ENCODE measurements at regions not wholly inside any gene's neighbourhood (a gene's known extent, or its start where the extent isn't known, plus 50 kb on each side); places are given as distances from the start of the nearest gene placed in this dataset.

- in situ Hi-C loops (cut with HindIII; ENCODE audit: low sequenced_read_pairs) = no loop called here
- DNase-seq (ENCODE audit: low spot score) = no peak
Observed at GRCh38 chr9:126017758-126018157, 270.6 kb downstream of the PBX3 start.

- in situ Hi-C loops (cut with HindIII; ENCODE audit: low sequenced_read_pairs) = no loop called here
- no peak for DNase-seq (ENCODE audit: low spot score)
Observed at GRCh38 chr9:126020836-126021235, 273.7 kb downstream of the PBX3 start.

- in situ Hi-C loops (cut with HindIII; ENCODE audit: low sequenced_read_pairs) = no loop called here
- no peak for DNase-seq (ENCODE audit: low spot score)
Observed at GRCh38 chr9:126023962-126024361, 276.8 kb downstream of the PBX3 start.

- in situ Hi-C loops (cut with HindIII; ENCODE audit: low sequenced_read_pairs) = no loop called here
- DNase-seq (ENCODE audit: low spot score) = no peak
Observed at GRCh38 chr9:126024581-126025230, 277.5 kb downstream of the PBX3 start.

- in situ Hi-C loops (cut with HindIII; ENCODE audit: low sequenced_read_pairs) = no loop called here
- no peak for DNase-seq (ENCODE audit: low spot score)
Observed at GRCh38 chr9:126025991-126026390, 278.8 kb downstream of the PBX3 start.

GRCh38 chr9:126027566-126027965 is 280.4 kb downstream of the PBX3 start:
- in situ Hi-C loops (cut with HindIII; ENCODE audit: low sequenced_read_pairs) = no loop called here
- no peak for DNase-seq (ENCODE audit: low spot score)

GRCh38 chr9:126028746-126029145 is 281.6 kb downstream of the PBX3 start:
- no peak for DNase-seq (ENCODE audit: low spot score)
- in situ Hi-C loops (cut with HindIII; ENCODE audit: low sequenced_read_pairs) = no loop called here

- no peak for DNase-seq (ENCODE audit: low spot score)
- in situ Hi-C loops (cut with HindIII; ENCODE audit: low sequenced_read_pairs) = no loop called here
Observed at GRCh38 chr9:126030716-126031115, 283.5 kb downstream of the PBX3 start.

GRCh38 chr9:126031116-126031515 is 283.9 kb downstream of the PBX3 start:
- in situ Hi-C loops (cut with HindIII; ENCODE audit: low sequenced_read_pairs) = no loop called here
- DNase-seq (ENCODE audit: low spot score) = no peak

GRCh38 chr9:126032135-126032534 is 285.0 kb downstream of the PBX3 start:
- in situ Hi-C loops (cut with HindIII; ENCODE audit: low sequenced_read_pairs) = no loop called here

GRCh38 chr9:126033318-126033717 is 286.1 kb downstream of the PBX3 start:
- DNase-seq (ENCODE audit: low spot score) = no peak
- in situ Hi-C loops (cut with HindIII; ENCODE audit: low sequenced_read_pairs) = no loop called here

More at GRCh38 chr9:126032135-126032534, 285.0 kb downstream of the PBX3 start:
- no peak for DNase-seq (ENCODE audit: low spot score)

GRCh38 chr9:126033956-126034355 is 286.8 kb downstream of the PBX3 start:
- DNase-seq (ENCODE audit: low spot score) = no peak

GRCh38 chr9:126036881-126037291 is 289.7 kb downstream of the PBX3 start:
- in situ Hi-C loops (cut with HindIII; ENCODE audit: low sequenced_read_pairs) = no loop called here
- no peak for DNase-seq (ENCODE audit: low spot score)

More at GRCh38 chr9:126033956-126034355, 286.8 kb downstream of the PBX3 start:
- in situ Hi-C loops (cut with HindIII; ENCODE audit: low sequenced_read_pairs) = no loop called here

GRCh38 chr9:126038790-126039189 is 287.8 kb upstream of the MVB12B start:
- in situ Hi-C loops (cut with HindIII; ENCODE audit: low sequenced_read_pairs) = no loop called here

GRCh38 chr9:126043681-126044080 is 282.9 kb upstream of the MVB12B start:
- DNase-seq (ENCODE audit: low spot score) = no peak
- in situ Hi-C loops (cut with HindIII; ENCODE audit: low sequenced_read_pairs) = no loop called here

More at GRCh38 chr9:126038790-126039189, 287.8 kb upstream of the MVB12B start:
- no peak for DNase-seq (ENCODE audit: low spot score)

- in situ Hi-C loops (cut with HindIII; ENCODE audit: low sequenced_read_pairs) = no loop called here
- no peak for DNase-seq (ENCODE audit: low spot score)
Observed at GRCh38 chr9:126049088-126049487, 277.5 kb upstream of the MVB12B start.

- in situ Hi-C loops (cut with HindIII; ENCODE audit: low sequenced_read_pairs) = no loop called here
- DNase-seq (ENCODE audit: low spot score) = no peak
Observed at GRCh38 chr9:126049896-126050604, 276.6 kb upstream of the MVB12B start.

- in situ Hi-C loops (cut with HindIII; ENCODE audit: low sequenced_read_pairs) = no loop called here
- DNase-seq (ENCODE audit: low spot score) = no peak
Observed at GRCh38 chr9:126050605-126050990, 276.0 kb upstream of the MVB12B start.

- in situ Hi-C loops (cut with HindIII; ENCODE audit: low sequenced_read_pairs) = no loop called here
- DNase-seq (ENCODE audit: low spot score) = no peak
Observed at GRCh38 chr9:126051446-126052130, 275.0 kb upstream of the MVB12B start.

GRCh38 chr9:126052791-126053190 is 273.8 kb upstream of the MVB12B start:
- in situ Hi-C loops (cut with HindIII; ENCODE audit: low sequenced_read_pairs) = no loop called here
- DNase-seq (ENCODE audit: low spot score) = no peak

Measured in G401 (cell line).